B cell (primary cell): ENCODE measurements at regions not wholly inside any gene's neighbourhood (a gene's known extent, or its start where the extent isn't known, plus 50 kb on each side); places are given as distances from the start of the nearest gene placed in this dataset.
"Not testable (repeated sequence)": the region's sequence is repeated elsewhere in the genome, so short reads cannot be mapped to it uniquely, and the experiment has no call there.

Experiments
- ATAC-seq: fragments of 200-7000 bp; cut with Tn5 transposase; one replicate; pipeline ENCODE4 v1.10.0; 2021; ENCODE audit warnings: low read depth, mild to moderate bottlenecking, moderate number of reproducible peaks, moderate library complexity
- CTCF ChIA-PET: fragments of 350-600 bp; sonication (Branson Sonifier 250); formaldehyde crosslinking; loops from one replicate; lab custom pipeline; 2021; ENCODE audit warnings: antibody characterized with exemption, inconsistent platforms; lab: Charles Lee
- POLR2A ChIA-PET: fragments of 350-600 bp; sonication (Branson Sonifier 250); formaldehyde crosslinking; loops from one replicate; lab custom pipeline; 2021; ENCODE audit warnings: antibody characterized with exemption; lab: Charles Lee
- DNase-seq: peaks from one replicate; pipeline ENCODE4 v3.0.0; 2013
- H2AFZ ChIP-seq: 2 replicates; pipeline ENCODE4 v1.6.1; 2012; ENCODE audit warnings: mild to moderate bottlenecking, low read depth, low read length; ENCODE audit not compliant: insufficient read depth, poor library complexity, severe bottlenecking
- H3K27ac ChIP-seq, 2 donors: 1 replicate in 1 of 2; 2 replicates in 1 of 2; pipeline ENCODE4 v1.5.1; 2012 to 2013; ENCODE audit warnings: low read length in 2 of 2, mild to moderate bottlenecking in 2 of 2, moderate library complexity in 1 of 2
- H3K27me3 ChIP-seq, 4 experiments: fragments of 200-600 bp in 1 of 4; sonication (generic) in 1 of 4; replicated peaks in 1 of 4; 1 replicate in 2 of 4; 2 replicates in 2 of 4; pipeline versions ENCODE4 v1.6.1 to v1.7.0; 2013 to 2016; ENCODE audit warnings: low read length in 3 of 4, mild to moderate bottlenecking in 2 of 4, mixed read lengths in 1 of 4, moderate library complexity in 1 of 4; ENCODE audit not compliant: insufficient read depth in 4 of 4, control insufficient read depth in 3 of 4; ENCODE audit errors: control extremely low read depth in 1 of 4
- H3K36me3 ChIP-seq, 2 experiments: replicated peaks in 1 of 2; 1 replicate in 1 of 2; 2 replicates in 1 of 2; pipeline versions ENCODE4 v1.6.1 to v1.7.1; 2013; ENCODE audit warnings: low read length in 1 of 2; ENCODE audit not compliant: insufficient read depth in 2 of 2, control insufficient read depth in 1 of 2; ENCODE audit errors: control extremely low read depth in 1 of 2, extremely low read depth in 1 of 2
- H3K4me1 ChIP-seq, 2 donors: fragments of 200-600 bp in 1 of 2; sonication (generic) in 1 of 2; 1 replicate in 1 of 2; 2 replicates in 1 of 2; pipeline versions ENCODE4 v1.5.1 to v1.6.1; 2013 to 2017; ENCODE audit warnings: low read length in 2 of 2; ENCODE audit not compliant: control insufficient read depth in 2 of 2, insufficient read depth in 2 of 2
- H3K4me2 ChIP-seq: replicated peaks from 2 replicates; pipeline ENCODE3; 2012; ENCODE audit warnings: mild to moderate bottlenecking, low read depth, low read length; ENCODE audit not compliant: poor library complexity, severe bottlenecking
- H3K4me3 ChIP-seq, 5 experiments: fragments of 200-600 bp in 1 of 5; sonication (generic) in 1 of 5; 1 replicate in 3 of 5; 2 replicates in 2 of 5; pipeline versions ENCODE4 v1.5.1 to v1.7.0; 2011 to 2016; ENCODE audit warnings: low read length in 4 of 5, mild to moderate bottlenecking in 4 of 5, low read depth in 2 of 5, control low read depth in 1 of 5, moderate library complexity in 1 of 5; ENCODE audit not compliant: insufficient read depth in 1 of 5; ENCODE audit errors: control extremely low read depth in 1 of 5, extremely low read depth in 1 of 5
- H3K79me2 ChIP-seq: fragments of 200-600 bp; sonication (generic); one replicate; pipeline ENCODE4 v1.6.0; 2016; ENCODE audit warnings: low read length; ENCODE audit not compliant: control insufficient read depth, insufficient read depth
- H3K9ac ChIP-seq: fragments of 200-600 bp; sonication (generic); 2 replicates; pipeline ENCODE4 v1.6.1; 2017; ENCODE audit warnings: mild to moderate bottlenecking, low read length, moderate library complexity
- H3K9me3 ChIP-seq, 3 donors: one replicate each; pipeline versions ENCODE4 v1.6.1 to v1.7.1; 2013; ENCODE audit warnings: low read length in 2 of 3; ENCODE audit not compliant: control insufficient read depth in 2 of 3, insufficient read depth in 1 of 3; ENCODE audit errors: control extremely low read depth in 1 of 3
- H4K20me1 ChIP-seq: 2 replicates; pipeline ENCODE4 v1.6.0; 2012; ENCODE audit warnings: mild to moderate bottlenecking, low read length; ENCODE audit not compliant: insufficient read depth, control insufficient read depth, poor library complexity, severe bottlenecking
- H3K27ac Mint-ChIP-seq: one replicate; pipeline ENCODE4 v1.8.0; 2021; ENCODE audit warnings: mixed read lengths
- H3K27me3 Mint-ChIP-seq: one replicate; pipeline ENCODE4 v1.8.0; 2021; ENCODE audit warnings: mixed read lengths
- H3K4me1 Mint-ChIP-seq: one replicate; pipeline ENCODE4 v1.8.0; 2021; ENCODE audit warnings: mixed read lengths
- H3K4me3 Mint-ChIP-seq: one replicate; pipeline ENCODE4 v1.8.0; 2021; ENCODE audit warnings: mixed read lengths
- H3K9me3 Mint-ChIP-seq: one replicate; pipeline ENCODE4 v1.8.0; 2022; ENCODE audit warnings: mixed read lengths; ENCODE audit not compliant: insufficient read depth
- CTCF ChIP-seq: fragments of 200-600 bp; IDR thresholded peaks from one replicate; pipeline ENCODE4 v1.8.0; 2022; ENCODE audit warnings: antibody characterized with exemption, mild to moderate bottlenecking
- EZH2 ChIP-seq: IDR thresholded peaks from 2 replicates; pipeline ENCODE4 v1.6.1; 2012; ENCODE audit warnings: borderline replicate concordance, low read depth, mild to moderate bottlenecking, moderate library complexity, low read length; ENCODE audit not compliant: insufficient read depth, poor library complexity, severe bottlenecking
- WGBS: methylation state at CpG from one replicate; pipeline ENCODE4 v1.1.5; 2013; ENCODE audit warnings: missing lambda C conversion rate; ENCODE audit not compliant: insufficient coverage; 5-methylcytosine and 5-hydroxymethylcytosine counted together
- intact Hi-C: fragments of 100-400 bp; cut with micrococcal nuclease; formaldehyde crosslinking; loops from one replicate; pipeline ENCODE4 v1.10.0; 2022

- intact Hi-C loops, result no loop called here
- H3K27ac ChIP-seq, result no peak overlapping the region
- no peaks in the 10 kb centered on the region for H3K36me3 ChIP-seq
- H2AFZ ChIP-seq, result no peak overlapping the region
- ChIA-PET CTCF (interaction anchor here (0.6 kb wide), 1 partner anchor 10 kb away, joined by 4 read pairs; no protein-coding TSS in a partner anchor), POLR2A (no interaction called here)
- no peak for DNase-seq
- H3K4me3 Mint-ChIP-seq, result no peak overlapping the region
- no peak for TF ChIP-seq CTCF
- TF ChIP-seq EZH2, result no peak
- H3K9me3 Mint-ChIP-seq, result no peaks in the 10 kb centered on the region
- no peaks in the 10 kb centered on the region for H4K20me1 ChIP-seq
- H3K4me2 ChIP-seq, result no peak overlapping the region
- H3K27me3 ChIP-seq, result no peaks in the 10 kb centered on the region
- no peaks in the 10 kb centered on the region for H3K79me2 ChIP-seq
- no peak overlapping the region for H3K27ac Mint-ChIP-seq
- peaks cover 0 to 3% of the 10 kb centered on the region in 2 donors for H3K4me1 ChIP-seq
- H3K4me3 ChIP-seq, result no peak overlapping the region
- H3K27me3 Mint-ChIP-seq, result no peaks in the 10 kb centered on the region
- ATAC-seq, result no peak
- no peaks in the 10 kb centered on the region for H3K9me3 ChIP-seq
- WGBS, result 100% methylated on average over 1 of the region's 1 CpG
- no peak overlapping the region for H3K9ac ChIP-seq
- peaks cover 12% of the 10 kb centered on the region for H3K4me1 Mint-ChIP-seq
Measured at GRCh38 chr11:72521664-72522063, 87.3 kb upstream of the CLPB start.

- TF ChIP-seq CTCF (no peak), EZH2 (no peak)
- Histone ChIP-seq H3K27me3 (no peaks in the 10 kb centered on the region), H3K36me3 (no peaks in the 10 kb centered on the region), H4K20me1 (no peaks in the 10 kb centered on the region), H3K9ac (no peak overlapping the region), H3K4me1 (peaks cover 0 to 3% of the 10 kb centered on the region in 2 donors), H3K27ac (no peak overlapping the region), H3K79me2 (no peaks in the 10 kb centered on the region), H3K4me2 (no peak overlapping the region), H3K4me3 (no peak overlapping the region), H3K9me3 (no peaks in the 10 kb centered on the region), H2AFZ (no peak overlapping the region)
- DNase-seq (no peak), ATAC-seq (no peak)
- H3K27ac Mint-ChIP-seq, result no peak overlapping the region
- 100% methylated on average over 1 of the region's 5 CpGs for WGBS
- intact Hi-C loops, result no loop called here
- no peak overlapping the region for H3K4me3 Mint-ChIP-seq
- ChIA-PET CTCF (interaction anchor here (0.9 kb wide), 1 partner anchor 39 kb away, joined by 3 read pairs; no protein-coding TSS in a partner anchor), POLR2A (interaction anchor here (0.7 kb wide), 1 partner anchor 521 kb away, joined by 3 read pairs; no protein-coding TSS in a partner anchor)
- peaks cover 5% of the 10 kb centered on the region for H3K27me3 Mint-ChIP-seq
- H3K4me1 Mint-ChIP-seq, result peaks cover 12% of the 10 kb centered on the region
- no peaks in the 10 kb centered on the region for H3K9me3 Mint-ChIP-seq
Measured at GRCh38 chr11:72520815-72521214, 86.5 kb upstream of the CLPB start.

GRCh38 chr11:72519882-72520281 is 85.6 kb upstream of the CLPB start:
- H3K79me2 ChIP-seq, H3K9me3 ChIP-seq, intact Hi-C loops, H4K20me1 ChIP-seq, ATAC-seq, H3K27ac Mint-ChIP-seq, H3K4me1 ChIP-seq, H3K27ac ChIP-seq, H3K4me3 Mint-ChIP-seq, DNase-seq, H3K4me3 ChIP-seq, H3K36me3 ChIP-seq, H3K27me3 ChIP-seq, H3K27me3 Mint-ChIP-seq, H3K9me3 Mint-ChIP-seq: not testable (repeated sequence)
- POLR2A ChIA-PET, result interaction anchor here (0.7 kb wide), 1 partner anchor 14 kb away, joined by 3 read pairs; no protein-coding TSS in a partner anchor
- WGBS, result 69% methylated on average over 2 of the region's 2 CpGs
- peak overlapping the region; percentile 45 for H3K9ac ChIP-seq
- H3K4me2 ChIP-seq, result peak overlapping the region; percentile 51
- peak overlapping the region; percentile 62 for H2AFZ ChIP-seq
- CTCF ChIA-PET, result interaction anchor here (0.9 kb wide), 1 partner anchor 38 kb away, joined by 3 read pairs; no protein-coding TSS in a partner anchor
- H3K4me1 Mint-ChIP-seq, result peaks cover 12% of the 10 kb centered on the region
